HepG2 (cell line): ENCODE measurements at regions not wholly inside any gene's neighbourhood (a gene's known extent, or its start where the extent isn't known, plus 50 kb on each side); places are given as distances from the start of the nearest gene placed in this dataset.

Source experiments
- ATAC-seq: fragments of 200-7000 bp; cut with Tn5 transposase; 3 replicates; pipeline ENCODE4 v1.9.1; 2020; ENCODE audit warnings: mild to moderate bottlenecking, moderate library complexity
- BruUV-seq: library from RNA; stranded (reverse); fragments of 400-500 nt; replicated peaks from 2 replicates; lab custom pipeline; 2021; lab: Mats Ljungman, UMichigan
- CTCF ChIA-PET: fragments of 300-600 bp; formaldehyde crosslinking; extraction: SDS; loops from one replicate; lab custom pipeline; 2021; ENCODE audit warnings: low total read pairs, inconsistent platforms, low intra/inter-chr PET ratio; lab: Yijun Ruan, JAX
- POLR2A ChIA-PET: fragments of 350-600 bp; sonication (Branson Sonifier 250); formaldehyde crosslinking; loops from one replicate; lab custom pipeline; 2020; ENCODE audit warnings: antibody characterized with exemption, inconsistent platforms; lab: Yijun Ruan, JAX
- DNase-seq: peaks from one replicate; pipeline ENCODE4 v3.0.0-alpha.2; 2015; ENCODE audit warnings: low spot score
- FAIRE-seq: peaks from 3 replicates; lab custom pipeline; 2011; peaks lifted over from hg19 to GRCh38; lab: Jason Lieb, UNC
- H2AFZ ChIP-seq: one replicate; pipeline ENCODE4 v1.6.1; 2011; ENCODE audit warnings: low read length, inconsistent platforms
- H3K27ac ChIP-seq: fragments of 300-600 bp; 3 replicates; pipeline ENCODE4 v1.8.0; 2011; ENCODE audit warnings: mixed run types, mild to moderate bottlenecking, mixed read lengths, low read length, inconsistent platforms; ENCODE audit not compliant: insufficient read depth; ENCODE audit errors: extremely low read length
- H3K27me3 ChIP-seq, 2 experiments: fragments of 200-600 bp in 1 of 2; 2 replicates in 1 of 2; 3 replicates in 1 of 2; pipeline versions ENCODE4 v1.6.0 to v1.8.0; 2011; ENCODE audit warnings: low read length in 2 of 2, mild to moderate bottlenecking in 2 of 2, moderate library complexity in 2 of 2, inconsistent platforms in 1 of 2; ENCODE audit not compliant: insufficient read depth in 2 of 2, control insufficient read depth in 1 of 2
- H3K36me3 ChIP-seq, 2 experiments: fragments of 200-600 bp in 1 of 2; replicated peaks in 1 of 2; 2 replicates in 1 of 2; 3 replicates in 1 of 2; pipeline versions ENCODE4 v1.5.1 to v1.8.0; 2011; ENCODE audit warnings: low read length in 2 of 2, inconsistent platforms in 1 of 2; ENCODE audit not compliant: insufficient read depth in 2 of 2, control insufficient read depth in 1 of 2
- H3K4me1 ChIP-seq: 2 replicates; pipeline ENCODE4 v1.5.1; 2012; ENCODE audit warnings: low read length, inconsistent platforms; ENCODE audit not compliant: insufficient read depth
- H3K4me2 ChIP-seq: 2 replicates; pipeline ENCODE4 v1.6.0; 2011; ENCODE audit warnings: low read depth, low read length, inconsistent platforms
- H3K4me3 ChIP-seq, 3 experiments: fragments of 200-600 bp in 1 of 3; sonication (generic), shearing (Covaris generic) in 1 of 3; replicated peaks in 1 of 3; 2 replicates each; pipeline ENCODE4 v1.5.1; 2011 to 2016; ENCODE audit warnings: low read length in 3 of 3, inconsistent platforms in 2 of 3, low read depth in 2 of 3, mild to moderate bottlenecking in 2 of 3, control low read depth in 1 of 3, mixed read lengths in 1 of 3; ENCODE audit not compliant: insufficient read depth in 1 of 3
- H3K79me2 ChIP-seq: one replicate; pipeline ENCODE4 v1.6.1; 2011; ENCODE audit warnings: low read length, inconsistent platforms; ENCODE audit not compliant: insufficient read depth
- H3K9ac ChIP-seq: 2 replicates; pipeline ENCODE4 v1.6.0; 2011; ENCODE audit warnings: mild to moderate bottlenecking, low read depth, low read length, inconsistent platforms; ENCODE audit not compliant: insufficient read depth
- H3K9me3 ChIP-seq: 2 replicates; pipeline ENCODE4 v1.5.1; 2012; ENCODE audit warnings: mild to moderate bottlenecking, low read length
- H4K20me1 ChIP-seq: 2 replicates; pipeline ENCODE4 v1.6.0; 2011; ENCODE audit warnings: inconsistent platforms, mild to moderate bottlenecking, low read length, moderate library complexity; ENCODE audit not compliant: insufficient read depth
- CHD2 ChIP-seq: IDR thresholded peaks from 2 replicates; pipeline ENCODE4 v1.6.1; 2011; ENCODE audit warnings: low read depth, low read length, improper control_type of control experiment
- ESRRA ChIP-seq: sonication (generic); formaldehyde crosslinking; IDR thresholded peaks from 2 replicates; pipeline ENCODE4 v1.5.1; 2020; ENCODE audit warnings: mild to moderate bottlenecking, low read depth, missing genetic modification reagents
- KDM3A ChIP-seq: IDR thresholded peaks from 2 replicates; pipeline ENCODE4 v1.6.1; 2018; ENCODE audit warnings: low read depth, missing compliant biosample characterization
- NCOA1 ChIP-seq: sonication (generic); formaldehyde crosslinking; IDR thresholded peaks from 2 replicates; pipeline ENCODE4 v1.9.0; 2021; ENCODE audit warnings: missing genetic modification reagents
- ZNF484 ChIP-seq: sonication (generic); formaldehyde crosslinking; IDR thresholded peaks from 2 replicates; pipeline ENCODE4 v1.5.1; 2020; ENCODE audit warnings: mild to moderate bottlenecking, low read depth, missing genetic modification reagents, borderline replicate concordance
- ZNF672 ChIP-seq: sonication (generic); formaldehyde crosslinking; IDR thresholded peaks from 2 replicates; pipeline ENCODE4 v1.8.1; 2022; ENCODE audit warnings: missing genetic modification reagents
- WGBS: methylation state at CpG from one replicate; pipeline ENCODE4 v1.1.6; 2017; ENCODE audit warnings: low lambda C conversion rate; 5-methylcytosine and 5-hydroxymethylcytosine counted together
- in situ Hi-C: cut with HindIII; loops from 2 replicates; pipeline ENCODE4 v1.10.0; 2017; ENCODE audit warnings: low pct_unique_long_range_greater_than_20kb; ENCODE audit not compliant: extremely low pct_ligation_motif_present
- intact Hi-C: fragments of 100-400 bp; cut with micrococcal nuclease; formaldehyde crosslinking; loops from one replicate; pipeline ENCODE4 v1.10.0; 2022; ENCODE audit not compliant: unreplicated experiment
- TF ChIP-seq, protein P1 (sequence below): IDR thresholded peaks from 2 replicates; pipeline ENCODE4 v1.6.1; 2016; ENCODE audit warnings: missing biosample characterization, missing genetic modification reagents, low read depth
- TF ChIP-seq, protein P2 (sequence below): sonication (generic); formaldehyde crosslinking; IDR thresholded peaks from 2 replicates; pipeline ENCODE4 v1.4.0; 2020; ENCODE audit warnings: missing genetic modification reagents, borderline replicate concordance

DNA sequence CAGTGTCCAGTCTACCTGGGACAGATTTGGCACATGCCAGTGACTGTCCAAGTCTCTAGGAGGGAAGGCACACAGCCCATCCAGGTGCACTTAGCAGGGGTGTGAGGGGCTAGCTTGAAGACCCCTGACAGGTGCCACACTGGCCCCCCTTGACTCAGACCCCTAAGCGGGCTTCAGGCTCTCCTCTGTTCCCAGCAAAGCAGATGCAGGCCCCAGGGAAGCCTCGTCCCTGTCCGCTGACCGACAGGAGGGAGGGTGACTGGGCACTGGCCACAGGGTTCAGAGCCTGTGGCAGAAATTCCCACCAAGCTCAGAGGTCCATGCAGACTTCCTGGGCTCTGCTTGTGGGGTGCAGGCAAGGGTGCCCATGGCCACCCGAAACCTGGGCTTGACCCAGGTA, 239.8 kb upstream of the MYT1L start:
- no peak for ATAC-seq
- H3K4me2 ChIP-seq = no peak overlapping the region
- peaks cover 2 to 11% of the 10 kb centered on the region in 2 experiments; a peak in 2 of 5 replicates for H3K27me3 ChIP-seq
- in situ Hi-C loops = no loop called here
- no TSS peak for BruUV-seq
- H3K27ac ChIP-seq = no peak overlapping the region
- DNase-seq = no peak
- WGBS = 0% methylated on average over 1 of the region's 5 CpGs
- TF ChIP-seq ZNF484 (no peak), KDM3A (CRISPR knock-in tag) (no peak), ESRRA (CRISPR knock-in tag) (no peak), CHD2 (no peak), ZNF672 (CRISPR knock-in tag) (no peak), NCOA1 (CRISPR knock-in tag) (no peak)
- TF ChIP-seq, all 625 proteins: peak for 0
- H3K9ac ChIP-seq = no peak overlapping the region
- intact Hi-C loops = no loop called here
- no peak overlapping the region for H3K4me3 ChIP-seq
- H2AFZ ChIP-seq = no peak overlapping the region
- ChIA-PET CTCF (no interaction called here), POLR2A (no interaction called here)
- no peak for FAIRE-seq
- H3K9me3 ChIP-seq = peaks cover 17% of the 10 kb centered on the region
- H3K79me2 ChIP-seq = no peaks in the 10 kb centered on the region
- H3K4me1 ChIP-seq = no peaks in the 10 kb centered on the region
- H3K36me3 ChIP-seq = no peaks in the 10 kb centered on the region
- H4K20me1 ChIP-seq = no peaks in the 10 kb centered on the region

DNA sequence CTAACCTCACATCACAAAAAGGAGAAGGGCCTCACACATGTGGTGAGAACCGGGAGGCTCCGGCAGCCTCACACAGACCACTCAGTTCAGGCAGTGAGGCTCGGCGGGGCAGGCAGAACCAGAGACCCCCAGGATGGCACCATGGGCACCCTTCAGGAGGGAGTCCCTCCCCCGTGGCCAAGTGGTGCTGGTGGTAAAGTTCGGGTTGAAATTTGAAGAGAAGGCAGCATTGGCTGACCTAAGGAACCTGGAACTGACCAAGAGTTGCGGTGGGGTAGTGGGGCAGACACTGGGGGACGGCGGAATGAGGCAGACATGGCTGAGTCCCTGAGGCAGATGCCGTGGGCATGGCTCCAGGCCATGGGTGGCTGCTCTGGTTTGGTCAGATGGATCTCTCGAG, 239.3 kb upstream of the MYT1L start:
- ATAC-seq (no peak), DNase-seq (no peak), FAIRE-seq (no peak)
- Histone ChIP-seq H3K79me2 (no peaks in the 10 kb centered on the region), H3K27ac (no peak overlapping the region), H3K9me3 (peaks cover 17% of the 10 kb centered on the region), H3K36me3 (no peaks in the 10 kb centered on the region), H3K27me3 (peaks cover 6 to 17% of the 10 kb centered on the region in 2 experiments; a peak in 3 of 5 replicates), H3K4me2 (no peak overlapping the region), H3K4me3 (no peak overlapping the region), H2AFZ (no peak overlapping the region), H4K20me1 (no peaks in the 10 kb centered on the region; the same call in 1 of the 2 replicates), H3K4me1 (no peaks in the 10 kb centered on the region), H3K9ac (no peak overlapping the region)
- CTCF ChIA-PET = no interaction called here
- in situ Hi-C loops (no loop called here), intact Hi-C loops (no loop called here)
- TF ChIP-seq, protein P1, sequence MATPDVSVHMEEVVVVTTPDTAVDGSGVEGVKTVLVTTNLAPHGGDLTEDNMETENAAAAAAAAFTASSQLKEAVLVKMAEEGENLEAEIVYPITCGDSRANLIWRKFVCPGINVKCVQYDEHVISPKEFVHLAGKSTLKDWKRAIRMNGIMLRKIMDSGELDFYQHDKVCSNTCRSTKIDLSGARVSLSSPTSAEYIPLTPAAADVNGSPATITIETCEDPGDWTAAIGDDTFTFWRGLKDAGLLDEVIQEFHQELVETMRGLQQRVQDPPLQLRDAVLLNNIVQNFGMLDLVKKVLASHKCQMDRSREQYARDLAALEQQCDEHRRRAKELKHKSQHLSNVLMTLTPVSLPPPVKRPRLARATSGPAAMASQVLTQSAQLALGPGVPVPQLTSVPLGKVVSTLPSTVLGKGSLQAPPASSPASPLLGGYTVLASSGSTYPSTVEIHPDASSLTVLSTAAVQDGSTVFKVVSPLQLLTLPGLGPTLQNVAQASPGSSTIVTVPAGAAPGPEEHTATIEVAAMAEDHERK (CRISPR knock-in tag) = no peak
- TF ChIP-seq, protein P2, sequence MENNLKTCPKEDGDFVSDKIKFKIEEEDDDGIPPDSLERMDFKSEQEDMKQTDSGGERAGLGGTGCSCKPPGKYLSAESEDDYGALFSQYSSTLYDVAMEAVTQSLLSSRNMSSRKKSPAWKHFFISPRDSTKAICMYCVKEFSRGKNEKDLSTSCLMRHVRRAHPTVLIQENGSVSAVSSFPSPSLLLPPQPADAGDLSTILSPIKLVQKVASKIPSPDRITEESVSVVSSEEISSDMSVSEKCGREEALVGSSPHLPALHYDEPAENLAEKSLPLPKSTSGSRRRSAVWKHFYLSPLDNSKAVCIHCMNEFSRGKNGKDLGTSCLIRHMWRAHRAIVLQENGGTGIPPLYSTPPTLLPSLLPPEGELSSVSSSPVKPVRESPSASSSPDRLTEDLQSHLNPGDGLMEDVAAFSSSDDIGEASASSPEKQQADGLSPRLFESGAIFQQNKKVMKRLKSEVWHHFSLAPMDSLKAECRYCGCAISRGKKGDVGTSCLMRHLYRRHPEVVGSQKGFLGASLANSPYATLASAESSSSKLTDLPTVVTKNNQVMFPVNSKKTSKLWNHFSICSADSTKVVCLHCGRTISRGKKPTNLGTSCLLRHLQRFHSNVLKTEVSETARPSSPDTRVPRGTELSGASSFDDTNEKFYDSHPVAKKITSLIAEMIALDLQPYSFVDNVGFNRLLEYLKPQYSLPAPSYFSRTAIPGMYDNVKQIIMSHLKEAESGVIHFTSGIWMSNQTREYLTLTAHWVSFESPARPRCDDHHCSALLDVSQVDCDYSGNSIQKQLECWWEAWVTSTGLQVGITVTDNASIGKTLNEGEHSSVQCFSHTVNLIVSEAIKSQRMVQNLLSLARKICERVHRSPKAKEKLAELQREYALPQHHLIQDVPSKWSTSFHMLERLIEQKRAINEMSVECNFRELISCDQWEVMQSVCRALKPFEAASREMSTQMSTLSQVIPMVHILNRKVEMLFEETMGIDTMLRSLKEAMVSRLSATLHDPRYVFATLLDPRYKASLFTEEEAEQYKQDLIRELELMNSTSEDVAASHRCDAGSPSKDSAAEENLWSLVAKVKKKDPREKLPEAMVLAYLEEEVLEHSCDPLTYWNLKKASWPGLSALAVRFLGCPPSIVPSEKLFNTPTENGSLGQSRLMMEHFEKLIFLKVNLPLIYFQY (CRISPR knock-in tag) = no peak
- POLR2A ChIA-PET = no interaction called here
- no TSS peak for BruUV-seq
- 39% methylated on average over 11 of the region's 11 CpGs for WGBS
